ENCODE measurements at regions not wholly inside any gene's neighbourhood (a gene's known extent, or its start where the extent isn't known, plus 50 kb on each side); places are given as distances from the start of the nearest gene placed in this dataset.

GRCh38 chr6:26214803-26215584 is 127.8 kb downstream of the HFE start:
- peak overlapping the region; percentile 85 for H3K18ac ChIP-seq (ENCODE audit: insufficient read length, low read depth, low read length)
- no peak overlapping the region for H2BK120ac ChIP-seq (ENCODE audit: low read depth, low read length, poor library complexity, severe bottlenecking)
- no peak overlapping the region for H3K56ac ChIP-seq (ENCODE audit: insufficient read length, low read depth, low read length)
- H3K27ac ChIP-seq (ENCODE audit: insufficient read length, low read depth, low read length) = peak overlapping the region; percentile 99
- H3K23me2 ChIP-seq (ENCODE audit: insufficient read length, low read depth, low read length, poor library complexity, severe bottlenecking) = peaks cover 11% of the 10 kb centered on the region
- H3K9me3 ChIP-seq (ENCODE audit: control insufficient read depth, low read depth, low read length) = no peaks in the 10 kb centered on the region
- H4K8ac ChIP-seq (replicated peaks; ENCODE audit: insufficient read length, low read depth, low read length) = no peak overlapping the region
- no peaks in the 10 kb centered on the region; the same call in 1 of the 2 replicates for H3K27me3 Mint-ChIP-seq (ENCODE audit: low read depth)
- no peaks in the 10 kb centered on the region for H3K9me3 Mint-ChIP-seq
- no peak overlapping the region for H4K91ac ChIP-seq (ENCODE audit: insufficient read length, low read depth, low read length)
- peak overlapping the region; percentile 88 for H3K9ac ChIP-seq (ENCODE audit: extremely low read depth, insufficient read length, low read length)
- H3K4me1 Mint-ChIP-seq = peaks cover 16 to 21% of the 10 kb centered on the region in 2 experiments
- peak overlapping the region; percentile 90; the same call in 1 of the 2 replicates for H3K14ac ChIP-seq (ENCODE audit: insufficient read depth, low read length)
- H2BK5ac ChIP-seq (ENCODE audit: insufficient read length, low read length) = no peak overlapping the region
- no peaks in the 10 kb centered on the region; the same call in 1 of the 2 replicates for H3K4me1 ChIP-seq (ENCODE audit: insufficient read depth, low read length)
- H2AFZ ChIP-seq (ENCODE audit: low read length) = no peak overlapping the region
- no peak overlapping the region for H3K4ac ChIP-seq (ENCODE audit: low read depth, low read length)
- no peak overlapping the region for H3K4me3 Mint-ChIP-seq
- no peak overlapping the region for H2AK5ac ChIP-seq (ENCODE audit: insufficient read length, low read length)
- no peak overlapping the region for H4K5ac ChIP-seq (ENCODE audit: insufficient read length, low read depth, low read length)
- no peak for DNase-seq
- H3K79me1 ChIP-seq (ENCODE audit: insufficient read depth, low read depth, low read length, poor library complexity, severe bottlenecking) = no peaks in the 10 kb centered on the region
- H4K20me1 ChIP-seq (ENCODE audit: control insufficient read depth, insufficient read depth, insufficient read length) = peaks cover 2% of the 10 kb centered on the region
- H2BK12ac ChIP-seq (ENCODE audit: insufficient read length, low read depth, low read length) = no peak overlapping the region
- H3K27ac Mint-ChIP-seq = peak overlapping the region in 2 of 3 experiments; percentile 84 to 86; a peak in 2 of 7 replicates
- peak overlapping the region; percentile 89 for H3K4me2 ChIP-seq (ENCODE audit: insufficient read depth, insufficient read length, low read length)
- no peaks in the 10 kb centered on the region for H3K79me2 ChIP-seq (ENCODE audit: insufficient read depth, low read length)
- H3K23ac ChIP-seq (ENCODE audit: insufficient read length, low read depth, low read length) = no peak overlapping the region
- no peak overlapping the region for H2BK20ac ChIP-seq (ENCODE audit: low read depth, low read length, poor library complexity, severe bottlenecking)
- H3T11ph ChIP-seq (ENCODE audit: low read length) = no peak overlapping the region
- no peaks in the 10 kb centered on the region; a peak in 2 of 7 replicates for H3K36me3 Mint-ChIP-seq (ENCODE audit: insufficient read depth in 1 of 3, low read depth in 3 of 3)
- WGBS (ENCODE audit: extremely low coverage, insufficient read length, low lambda C conversion rate) = no CpG with 5 or more reads among the region's 32 CpGs
- no peak overlapping the region for H2BK15ac ChIP-seq (ENCODE audit: low read depth, low read length)
- TF ChIP-seq, protein P1, sequence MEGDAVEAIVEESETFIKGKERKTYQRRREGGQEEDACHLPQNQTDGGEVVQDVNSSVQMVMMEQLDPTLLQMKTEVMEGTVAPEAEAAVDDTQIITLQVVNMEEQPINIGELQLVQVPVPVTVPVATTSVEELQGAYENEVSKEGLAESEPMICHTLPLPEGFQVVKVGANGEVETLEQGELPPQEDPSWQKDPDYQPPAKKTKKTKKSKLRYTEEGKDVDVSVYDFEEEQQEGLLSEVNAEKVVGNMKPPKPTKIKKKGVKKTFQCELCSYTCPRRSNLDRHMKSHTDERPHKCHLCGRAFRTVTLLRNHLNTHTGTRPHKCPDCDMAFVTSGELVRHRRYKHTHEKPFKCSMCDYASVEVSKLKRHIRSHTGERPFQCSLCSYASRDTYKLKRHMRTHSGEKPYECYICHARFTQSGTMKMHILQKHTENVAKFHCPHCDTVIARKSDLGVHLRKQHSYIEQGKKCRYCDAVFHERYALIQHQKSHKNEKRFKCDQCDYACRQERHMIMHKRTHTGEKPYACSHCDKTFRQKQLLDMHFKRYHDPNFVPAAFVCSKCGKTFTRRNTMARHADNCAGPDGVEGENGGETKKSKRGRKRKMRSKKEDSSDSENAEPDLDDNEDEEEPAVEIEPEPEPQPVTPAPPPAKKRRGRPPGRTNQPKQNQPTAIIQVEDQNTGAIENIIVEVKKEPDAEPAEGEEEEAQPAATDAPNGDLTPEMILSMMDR (conservative IDR thresholded peaks at IDR 0.05) = no peak
- no peaks in the 10 kb centered on the region for H3K27me3 ChIP-seq (ENCODE audit: insufficient read depth, low read length)

All from H9 (cell line).